Chondrocyte (in vitro differentiated cells): ENCODE measurements at regions not wholly inside any gene's neighbourhood (a gene's known extent, or its start where the extent isn't known, plus 50 kb on each side); places are given as distances from the start of the nearest gene placed in this dataset.

Experiments used
- DNase-seq: peaks from one replicate; pipeline ENCODE4 v3.0.0; 2021; ENCODE audit warnings: mixed read lengths, low spot score
- H3K27ac Mint-ChIP-seq: one replicate; pipeline ENCODE4 v1.8.0; 2021; ENCODE audit warnings: mild to moderate bottlenecking, moderate library complexity, mixed read lengths; ENCODE audit not compliant: unreplicated experiment
- H3K27me3 Mint-ChIP-seq: 2 replicates; pipeline ENCODE4 v1.8.0; 2021; ENCODE audit warnings: low read depth, mixed read lengths
- H3K36me3 Mint-ChIP-seq: 2 replicates; pipeline ENCODE4 v1.8.0; 2021; ENCODE audit warnings: low read depth, mixed read lengths
- H3K4me1 Mint-ChIP-seq: 2 replicates; pipeline ENCODE4 v1.8.0; 2021; ENCODE audit warnings: low read depth, mild to moderate bottlenecking, mixed read lengths
- H3K4me3 Mint-ChIP-seq: one replicate; pipeline ENCODE4 v1.8.0; 2021; ENCODE audit warnings: mild to moderate bottlenecking, moderate library complexity, mixed read lengths; ENCODE audit not compliant: unreplicated experiment
- H3K9me3 Mint-ChIP-seq: 2 replicates; pipeline ENCODE4 v1.8.0; 2021; ENCODE audit warnings: low read depth, mixed read lengths
- CTCF ChIP-seq: fragments of 200-600 bp; sonication (generic); IDR thresholded peaks from 2 replicates; pipeline ENCODE4 v1.5.0; 2021; ENCODE audit warnings: antibody characterized with exemption, mild to moderate bottlenecking, moderate library complexity

DNA sequence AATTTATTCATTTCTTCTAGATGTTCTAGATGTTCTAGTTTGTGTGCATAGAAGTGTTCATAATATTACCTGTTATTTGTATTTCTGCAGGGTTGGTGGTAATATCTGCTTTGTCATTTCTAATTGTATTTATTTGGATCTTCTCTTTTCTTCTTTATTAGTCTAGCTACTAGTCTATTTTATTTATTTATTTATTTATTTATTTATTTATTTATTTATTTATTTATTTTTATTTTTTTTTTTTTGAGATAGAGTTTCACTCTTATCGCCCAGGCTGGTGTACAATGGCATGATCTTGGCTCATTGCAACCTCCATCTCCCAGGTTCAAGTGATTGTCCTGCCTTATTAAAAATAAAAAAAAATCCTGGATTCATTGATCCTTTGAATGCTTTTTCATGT, 114.8 kb upstream of the THSD7A start:
- TF ChIP-seq CTCF, result no peak
- DNase-seq, result no peak
- H3K9me3 Mint-ChIP-seq, result peaks cover 26% of the 10 kb centered on the region
- H3K4me1 Mint-ChIP-seq, result no peaks in the 10 kb centered on the region
- no peak overlapping the region for H3K4me3 Mint-ChIP-seq
- no peaks in the 10 kb centered on the region for H3K36me3 Mint-ChIP-seq
- no peak overlapping the region for H3K27ac Mint-ChIP-seq
- H3K27me3 Mint-ChIP-seq, result no peaks in the 10 kb centered on the region

- H3K4me1 Mint-ChIP-seq, result no peaks in the 10 kb centered on the region
- no peaks in the 10 kb centered on the region for H3K27me3 Mint-ChIP-seq
- TF ChIP-seq CTCF, result no peak
- peaks cover 15% of the 10 kb centered on the region for H3K9me3 Mint-ChIP-seq
- H3K36me3 Mint-ChIP-seq, result no peaks in the 10 kb centered on the region
- DNase-seq, result no peak
- H3K27ac Mint-ChIP-seq, result no peak overlapping the region
- no peak overlapping the region for H3K4me3 Mint-ChIP-seq
Observed at GRCh38 chr7:11950281-11950680, 118.3 kb upstream of the THSD7A start.

DNA sequence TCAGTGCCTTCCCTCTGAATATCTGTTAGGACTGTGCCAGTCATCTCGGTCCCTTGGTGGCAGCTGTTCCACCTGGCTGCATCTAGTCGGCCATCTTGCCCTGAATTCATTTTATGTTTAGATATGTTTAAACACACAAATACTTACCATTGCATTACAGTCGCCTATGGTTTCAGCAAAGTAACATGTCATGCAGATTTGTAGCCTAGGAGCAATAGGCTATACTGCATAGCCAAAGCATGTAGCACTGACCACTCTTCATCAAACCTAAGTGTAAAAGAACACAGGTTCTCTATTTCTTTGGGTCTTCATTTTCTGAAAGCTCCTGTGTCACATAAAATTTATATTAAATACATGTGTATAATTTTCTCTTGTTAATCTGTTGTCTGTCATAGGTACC, 118.9 kb upstream of the THSD7A start:
- no peak for DNase-seq
- Mint-ChIP-seq H3K36me3 (no peaks in the 10 kb centered on the region), H3K9me3 (peaks cover 10% of the 10 kb centered on the region), H3K4me1 (no peaks in the 10 kb centered on the region), H3K4me3 (no peak overlapping the region), H3K27ac (no peak overlapping the region), H3K27me3 (no peaks in the 10 kb centered on the region)
- no peak for TF ChIP-seq CTCF

GRCh38 chr7:11951909-11952308, 119.9 kb upstream of the THSD7A start:
- H3K36me3 Mint-ChIP-seq, result no peaks in the 10 kb centered on the region

DNA sequence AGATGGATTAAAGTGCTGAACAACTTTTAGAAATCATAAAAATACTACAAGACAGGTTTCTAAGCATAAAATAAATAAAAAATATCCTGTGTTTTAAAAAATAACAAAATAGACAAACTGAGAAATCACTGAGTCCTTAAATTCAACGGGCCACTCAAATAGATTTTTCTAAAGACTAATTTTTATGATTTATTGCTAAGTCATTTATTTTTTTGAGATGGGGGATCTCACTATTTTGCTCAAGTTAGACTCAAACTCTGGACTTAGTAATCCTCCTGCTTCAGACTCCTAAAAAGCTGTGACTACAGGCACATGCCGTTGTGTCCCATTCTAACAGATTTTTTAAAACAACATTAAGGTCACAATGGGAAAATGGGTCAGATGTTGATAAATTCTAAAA, 121.0 kb upstream of the THSD7A start:
- DNase-seq, result no peak
- H3K27ac Mint-ChIP-seq, result no peak overlapping the region
- no peak overlapping the region for H3K4me3 Mint-ChIP-seq

More at GRCh38 chr7:11951909-11952308, 119.9 kb upstream of the THSD7A start:
- H3K9me3 Mint-ChIP-seq, result peaks cover 6% of the 10 kb centered on the region
- DNase-seq, result no peak
- TF ChIP-seq CTCF, result no peak
- H3K4me1 Mint-ChIP-seq, result no peaks in the 10 kb centered on the region
- no peaks in the 10 kb centered on the region for H3K27me3 Mint-ChIP-seq
- H3K27ac Mint-ChIP-seq, result no peak overlapping the region
- no peak overlapping the region for H3K4me3 Mint-ChIP-seq

More for the DNA sequence above, 121.0 kb upstream of the THSD7A start:
- Mint-ChIP-seq H3K36me3 (no peaks in the 10 kb centered on the region), H3K4me1 (no peaks in the 10 kb centered on the region), H3K27me3 (no peaks in the 10 kb centered on the region), H3K9me3 (no peaks in the 10 kb centered on the region)
- TF ChIP-seq CTCF, result no peak
